ENCODE measurements at regions not wholly inside any gene's neighbourhood (a gene's known extent, or its start where the extent isn't known, plus 50 kb on each side); places are given as distances from the start of the nearest gene placed in this dataset.

DNA sequence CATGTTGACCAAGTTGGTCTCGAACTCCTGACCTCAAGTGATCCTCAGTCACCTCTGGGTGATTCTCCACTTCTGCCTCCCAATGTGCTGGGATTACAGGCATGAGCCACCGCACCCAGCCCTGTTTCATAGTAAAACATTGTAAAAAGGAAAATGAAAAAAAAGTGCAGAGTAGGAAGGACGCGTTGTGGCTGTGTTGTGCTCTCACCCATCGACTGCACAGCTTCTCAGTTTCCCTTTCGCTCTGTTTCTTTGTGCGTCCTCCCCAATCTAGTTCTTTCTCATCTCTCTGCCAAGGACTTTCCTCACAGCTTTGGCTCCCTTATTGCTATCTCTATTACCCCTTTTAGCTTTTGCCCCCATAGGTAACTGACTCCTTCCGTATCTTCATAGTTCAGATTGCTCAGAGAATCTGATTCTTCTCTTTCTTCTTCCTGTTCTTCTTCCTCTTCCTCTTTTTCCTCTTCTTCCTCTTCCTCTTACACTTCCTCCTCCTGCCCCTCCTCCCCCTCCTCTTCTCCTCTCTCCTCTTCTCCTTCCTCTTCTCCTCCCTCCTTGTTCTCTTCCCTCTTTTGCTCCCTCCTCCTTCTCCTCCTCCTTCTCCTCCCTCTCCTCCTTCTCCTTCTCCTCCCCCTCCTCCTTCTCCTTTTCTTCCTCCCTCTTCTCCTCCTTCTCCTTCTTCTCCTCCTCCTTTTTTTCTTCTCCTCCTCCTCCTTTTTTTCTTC lies 81.1 kb upstream of the VGLL4 start:
- TF ChIP-seq, protein P1, sequence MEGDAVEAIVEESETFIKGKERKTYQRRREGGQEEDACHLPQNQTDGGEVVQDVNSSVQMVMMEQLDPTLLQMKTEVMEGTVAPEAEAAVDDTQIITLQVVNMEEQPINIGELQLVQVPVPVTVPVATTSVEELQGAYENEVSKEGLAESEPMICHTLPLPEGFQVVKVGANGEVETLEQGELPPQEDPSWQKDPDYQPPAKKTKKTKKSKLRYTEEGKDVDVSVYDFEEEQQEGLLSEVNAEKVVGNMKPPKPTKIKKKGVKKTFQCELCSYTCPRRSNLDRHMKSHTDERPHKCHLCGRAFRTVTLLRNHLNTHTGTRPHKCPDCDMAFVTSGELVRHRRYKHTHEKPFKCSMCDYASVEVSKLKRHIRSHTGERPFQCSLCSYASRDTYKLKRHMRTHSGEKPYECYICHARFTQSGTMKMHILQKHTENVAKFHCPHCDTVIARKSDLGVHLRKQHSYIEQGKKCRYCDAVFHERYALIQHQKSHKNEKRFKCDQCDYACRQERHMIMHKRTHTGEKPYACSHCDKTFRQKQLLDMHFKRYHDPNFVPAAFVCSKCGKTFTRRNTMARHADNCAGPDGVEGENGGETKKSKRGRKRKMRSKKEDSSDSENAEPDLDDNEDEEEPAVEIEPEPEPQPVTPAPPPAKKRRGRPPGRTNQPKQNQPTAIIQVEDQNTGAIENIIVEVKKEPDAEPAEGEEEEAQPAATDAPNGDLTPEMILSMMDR (IDR thresholded peaks at IDR 0.05), result no peak
- TF ChIP-seq POLR2A (IDR thresholded peaks at IDR 0.05; ENCODE audit: low read depth) (no peak), POLR2AphosphoS5 (IDR thresholded peaks at IDR 0.05) (no peak)

Data from esophagus muscularis mucosa (tissue), 3 donors.